GM19397 (cell line): ENCODE measurements at regions not wholly inside any gene's neighbourhood (a gene's known extent, or its start where the extent isn't known, plus 50 kb on each side); places are given as distances from the start of the nearest gene placed in this dataset.

ENCODE experiments used
- ATAC-seq: cut with Tn5 transposase; IDR thresholded peaks from one replicate; pipeline ENCODE4 v1.9.1; 2021; ENCODE audit warnings: mild to moderate bottlenecking, moderate library complexity; ENCODE audit not compliant: unreplicated experiment

- no peak for ATAC-seq
Observed at GRCh38 chr6:88386167-88386566, 220.0 kb upstream of the CNR1 start.

DNA sequence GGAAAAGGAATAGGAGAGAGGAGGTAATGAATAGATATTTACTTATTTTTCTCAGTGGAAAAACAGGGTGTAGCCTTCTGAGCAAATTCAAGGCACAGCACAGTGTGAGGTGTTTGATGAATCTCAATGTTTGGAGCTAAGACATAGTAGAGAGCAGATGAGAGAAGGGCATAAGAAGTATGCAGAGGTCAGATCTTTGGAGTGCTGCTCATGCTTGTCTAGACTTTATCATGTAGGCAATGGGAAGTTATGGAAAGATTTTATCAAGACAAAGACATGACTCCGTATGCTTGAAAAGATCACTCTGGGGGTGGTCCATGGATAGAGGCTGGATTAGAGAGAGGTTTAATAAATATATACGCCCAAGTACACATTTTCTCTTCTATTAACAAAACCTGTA lies 217.0 kb upstream of the CNR1 start:
- no peak for ATAC-seq

- no peak for ATAC-seq
Observed at GRCh38 chr6:88381289-88381642, 215.1 kb upstream of the CNR1 start.

- ATAC-seq, result no peak
Observed at GRCh38 chr6:88380618-88381288, 214.6 kb upstream of the CNR1 start.

GRCh38 chr6:88380083-88380482 lies 213.9 kb upstream of the CNR1 start:
- no peak for ATAC-seq

DNA sequence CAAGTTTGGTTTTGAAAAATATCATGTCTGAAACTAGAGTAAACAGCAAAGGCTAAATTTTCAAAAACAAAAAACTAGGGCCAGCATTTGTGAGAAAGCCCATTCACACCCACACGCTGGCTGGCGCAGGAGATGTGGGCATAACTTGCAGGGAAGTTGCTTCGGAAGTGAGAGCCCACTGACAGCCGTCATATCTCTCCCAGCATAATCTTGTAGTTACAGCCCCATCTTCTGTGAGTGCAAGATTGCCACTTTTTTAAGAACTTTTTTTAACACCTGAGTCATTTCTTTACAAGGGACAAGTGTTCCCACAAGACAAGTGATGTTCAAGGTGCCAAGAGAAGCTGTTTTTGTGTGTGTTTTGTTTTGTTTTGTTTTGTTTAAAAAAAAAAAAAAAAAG lies 212.5 kb upstream of the CNR1 start:
- no peak for ATAC-seq

DNA sequence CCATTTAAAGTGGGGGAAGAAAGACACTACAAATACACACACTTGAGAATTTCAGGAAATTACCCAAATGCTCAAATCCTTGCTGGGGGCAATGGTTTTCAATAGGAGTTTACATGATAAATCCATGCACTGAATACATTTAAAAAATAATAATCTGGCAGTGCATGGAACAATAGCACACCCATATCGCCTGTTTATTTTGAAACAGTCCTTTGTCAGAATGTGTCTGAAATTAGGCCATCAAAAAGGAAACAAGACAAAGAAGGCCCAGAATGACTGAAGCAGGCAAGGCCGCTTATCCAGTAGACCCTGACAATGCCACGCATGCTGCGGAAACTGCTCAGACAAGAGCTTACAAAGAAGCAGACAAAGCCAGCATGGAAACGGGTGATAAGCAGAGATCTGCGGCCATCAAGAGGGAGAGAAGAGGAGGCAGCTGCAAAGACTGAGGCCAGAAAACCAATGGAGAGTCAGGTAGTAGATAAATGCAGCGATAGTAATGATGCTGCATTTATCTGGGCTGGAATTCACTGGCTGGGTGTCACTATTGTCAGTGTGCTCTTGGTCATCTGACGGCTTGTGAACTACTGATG lies 211.9 kb upstream of the CNR1 start:
- no peak for ATAC-seq

DNA sequence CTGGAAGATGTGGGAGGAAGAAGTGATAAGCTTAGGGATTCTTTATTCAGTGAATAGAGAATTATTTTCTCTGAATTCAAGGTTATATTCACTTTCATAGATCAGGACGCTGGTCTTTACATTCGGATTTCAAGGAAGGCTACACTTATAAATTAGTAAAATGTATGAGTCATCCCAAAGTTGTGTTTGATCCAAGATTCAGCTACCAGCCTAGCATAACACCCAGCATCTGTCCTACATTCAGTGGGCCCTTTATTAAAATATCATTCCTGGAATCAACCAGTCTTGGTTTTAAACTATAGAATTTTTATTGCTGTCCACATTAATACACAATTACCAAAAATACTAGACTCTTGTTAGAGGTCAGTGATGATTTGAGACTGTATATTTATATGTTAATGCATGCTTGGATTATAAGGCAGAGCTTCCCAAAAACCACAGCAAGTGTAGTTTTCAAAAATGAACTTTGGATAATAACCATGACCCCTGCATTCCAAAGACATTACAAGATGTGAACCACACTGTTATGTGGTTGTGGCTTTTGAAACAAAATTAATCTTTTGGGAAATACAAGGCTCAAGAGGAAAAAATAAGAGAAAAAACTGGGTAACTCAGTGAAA lies 210.7 kb upstream of the CNR1 start:
- ATAC-seq, result no peak

- no peak for ATAC-seq
Observed at GRCh38 chr6:88376197-88376596, 210.1 kb upstream of the CNR1 start.

DNA sequence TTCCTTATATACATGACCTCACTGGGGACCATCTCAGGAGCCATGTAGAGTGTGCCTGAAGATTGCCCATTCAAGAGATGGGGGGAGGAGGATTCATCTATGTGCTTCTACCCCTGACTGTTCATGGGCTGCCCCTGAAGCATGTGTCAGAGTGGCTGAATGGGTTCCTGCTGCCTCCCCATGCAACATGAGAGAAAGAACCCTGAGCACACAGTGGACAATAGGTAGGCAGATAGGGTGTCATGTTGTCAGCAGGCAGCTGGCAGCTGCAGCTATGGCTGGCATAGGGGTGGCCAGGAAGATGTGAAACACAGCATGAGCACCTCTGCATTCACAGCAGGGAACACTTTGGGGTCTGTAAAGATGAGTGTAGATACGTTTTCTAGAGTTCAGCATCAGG lies 208.4 kb upstream of the CNR1 start:
- no peak for ATAC-seq

- ATAC-seq, result no peak
Observed at GRCh38 chr6:88371480-88371879, 205.3 kb upstream of the CNR1 start.

DNA sequence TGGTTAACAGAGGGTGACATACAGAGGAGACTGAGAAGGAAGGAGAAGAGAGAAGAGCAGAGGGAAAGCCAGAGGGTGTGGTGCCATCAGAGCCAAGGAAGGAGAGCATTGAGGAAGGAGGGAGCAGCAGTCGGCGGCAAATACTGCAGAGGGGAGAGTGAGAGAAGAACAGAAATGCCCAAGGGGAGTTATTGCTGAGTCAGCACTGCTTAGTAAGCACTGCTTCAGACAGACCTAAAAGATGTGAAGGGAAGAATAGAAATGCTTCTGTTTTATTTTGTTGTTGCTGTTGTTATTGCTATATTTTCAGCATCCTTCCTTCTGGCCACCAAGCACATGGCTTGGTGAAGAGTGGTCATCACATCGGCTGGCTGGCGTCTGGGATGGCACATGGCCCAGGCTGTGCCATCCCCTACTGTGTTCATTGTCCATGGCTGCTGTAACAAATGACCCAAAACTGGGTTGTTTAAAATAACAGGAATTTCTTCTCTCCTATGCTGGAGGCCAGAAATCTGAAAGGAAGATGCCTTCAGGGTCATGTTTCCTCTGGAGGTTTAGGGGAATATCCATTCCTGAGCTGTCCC lies 204.1 kb upstream of the CNR1 start:
- no peak for ATAC-seq

- ATAC-seq, result no peak
Observed at GRCh38 chr6:88369262-88369661, 203.1 kb upstream of the CNR1 start.

- ATAC-seq, result no peak
Observed at GRCh38 chr6:88368071-88368787, 202.1 kb upstream of the CNR1 start.

DNA sequence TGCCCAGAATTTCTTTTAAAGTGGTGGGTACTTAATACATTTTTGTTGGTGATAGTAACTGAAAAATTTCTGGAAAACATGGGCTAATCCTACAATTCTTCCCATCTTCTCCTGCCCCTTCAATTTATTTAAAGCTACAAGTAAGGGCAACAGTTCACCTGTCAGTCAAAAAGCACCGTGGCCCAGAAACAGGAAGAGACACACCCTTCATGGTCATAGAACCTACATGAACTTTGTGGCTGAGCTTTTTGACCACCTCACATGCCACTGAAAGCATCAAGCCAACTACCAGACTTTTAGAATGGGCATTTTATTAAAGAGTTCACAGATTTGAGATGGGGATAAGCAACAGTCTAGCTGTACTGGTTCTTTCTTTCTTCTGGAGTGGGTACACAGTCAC lies 201.1 kb upstream of the CNR1 start:
- no peak for ATAC-seq

DNA sequence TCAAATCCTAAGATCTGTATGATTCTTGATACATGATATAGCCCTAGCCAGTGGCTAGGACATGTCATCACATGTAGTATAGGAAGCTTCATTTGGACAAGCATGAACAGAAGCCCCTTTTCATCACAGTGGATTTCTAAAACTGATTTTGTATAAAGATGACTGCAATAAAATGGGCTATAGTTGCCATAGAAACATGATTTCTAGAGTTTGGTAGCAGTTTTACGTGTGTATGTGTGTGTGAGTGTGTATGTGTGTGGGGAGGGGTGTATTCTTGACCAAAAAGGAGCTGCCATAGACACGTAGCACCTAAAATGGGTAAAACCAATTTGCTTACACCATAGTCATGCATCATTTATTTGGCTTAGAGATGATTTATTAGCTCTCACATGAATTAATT lies 200.5 kb upstream of the CNR1 start:
- ATAC-seq, result no peak

- ATAC-seq, result no peak
Observed at GRCh38 chr6:88365656-88366055, 199.5 kb upstream of the CNR1 start.

GRCh38 chr6:88365230-88365629 lies 199.1 kb upstream of the CNR1 start:
- no peak for ATAC-seq

DNA sequence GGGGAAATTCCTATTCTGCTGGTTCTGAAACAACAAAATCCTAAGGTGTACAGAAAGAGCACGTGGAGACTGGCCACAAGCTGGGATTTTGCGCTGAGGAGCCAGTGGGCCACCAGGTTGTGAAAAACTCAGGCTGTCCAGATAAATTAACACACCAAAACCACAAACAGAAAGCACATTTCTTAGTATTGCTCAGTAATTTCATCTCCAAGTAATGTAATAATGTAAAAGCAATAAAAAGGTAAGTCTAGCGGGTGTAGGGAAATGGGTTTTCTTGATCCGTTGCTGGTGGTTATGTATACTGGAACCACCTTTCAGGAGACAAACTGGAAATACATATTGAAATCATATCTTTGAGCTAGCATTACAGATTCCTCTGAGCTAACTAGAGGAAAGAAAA lies 195.6 kb upstream of the CNR1 start:
- ATAC-seq, result no peak

DNA sequence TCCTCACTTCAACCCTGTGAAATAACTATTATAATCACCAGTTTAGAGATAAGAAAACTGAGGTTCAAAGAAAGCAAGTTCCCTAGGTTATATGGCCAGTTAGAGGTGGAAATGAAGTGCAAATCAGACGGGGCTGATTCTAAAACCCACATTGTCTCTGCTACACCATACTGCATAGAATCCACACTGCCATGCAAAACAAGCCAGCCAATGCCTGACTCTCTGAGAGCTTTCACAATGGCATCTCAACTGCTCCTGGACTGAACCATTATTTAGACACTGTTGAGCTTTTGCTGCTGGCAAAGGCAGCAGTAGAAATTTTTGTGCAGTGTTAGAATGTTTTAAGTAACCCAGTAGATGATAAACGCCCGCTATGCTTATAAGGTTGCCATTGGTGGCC lies 195.2 kb upstream of the CNR1 start:
- ATAC-seq, result no peak

- no peak for ATAC-seq
Observed at GRCh38 chr6:88360203-88360797, 194.2 kb upstream of the CNR1 start.
